Uterus (tissue), 3 donors: ENCODE measurements at regions not wholly inside any gene's neighbourhood (a gene's known extent, or its start where the extent isn't known, plus 50 kb on each side); places are given as distances from the start of the nearest gene placed in this dataset.

Experiments
- DNase-seq, 2 donors: peaks; one replicate each; pipeline ENCODE4 v3.0.0-alpha.2; 2019 to 2020
- H3K27ac ChIP-seq, 2 donors: fragments of 200-600 bp; sonication (generic); 1 replicate in 1 of 2; 2 replicates in 1 of 2; pipeline ENCODE4 v1.5.1; 2016 to 2018
- H3K27me3 ChIP-seq, 2 donors: fragments of 200-600 bp; sonication (generic); one replicate each; pipeline ENCODE4 v1.5.1; 2018 to 2019; ENCODE audit warnings: control low read depth in 1 of 2
- H3K36me3 ChIP-seq, 2 donors: fragments of 200-600 bp; sonication (generic); one replicate each; pipeline ENCODE4 v1.5.1; 2019; ENCODE audit warnings: control low read depth in 1 of 2
- H3K4me1 ChIP-seq, 2 donors: fragments of 200-600 bp; sonication (generic); one replicate each; pipeline ENCODE4 v1.5.1; 2018 to 2019; ENCODE audit warnings: control low read depth in 1 of 2
- H3K4me3 ChIP-seq, 2 donors: fragments of 200-600 bp; sonication (generic); 1 replicate in 1 of 2; 2 replicates in 1 of 2; pipeline ENCODE4 v1.5.1; 2018 to 2019; ENCODE audit warnings: mild to moderate bottlenecking in 1 of 2
- H3K9me3 ChIP-seq, 2 donors: fragments of 200-600 bp; sonication (generic); one replicate each; pipeline ENCODE4 v1.5.1; 2019; ENCODE audit warnings: control low read depth in 1 of 2
- POLR2A ChIP-seq, 2 donors: fragments of 450-650 bp; IDR thresholded peaks; one replicate each; pipeline ENCODE4 v1.6.1; 2016; ENCODE audit warnings: antibody characterized with exemption in 2 of 2, mild to moderate bottlenecking in 1 of 2, moderate library complexity in 1 of 2
- intact Hi-C: fragments of 100-400 bp; cut with DNase I; formaldehyde crosslinking; loops from one replicate; pipeline ENCODE4 v1.15.1; 2023; ENCODE audit warnings: low total_unique reads
- TF ChIP-seq, protein P1 (sequence below), 4 experiments: fragments of 200-600 bp in 2 of 4; fragments of 450-650 bp in 2 of 4; sonication (generic) in 2 of 4; IDR thresholded peaks; one replicate each; pipeline ENCODE4 v1.5.1; 2016 to 2019; ENCODE audit warnings: antibody characterized with exemption in 4 of 4, mild to moderate bottlenecking in 2 of 4, moderate library complexity in 1 of 4
- donor health status: DM: yes; HTN: yes; CAD: no.

DNA sequence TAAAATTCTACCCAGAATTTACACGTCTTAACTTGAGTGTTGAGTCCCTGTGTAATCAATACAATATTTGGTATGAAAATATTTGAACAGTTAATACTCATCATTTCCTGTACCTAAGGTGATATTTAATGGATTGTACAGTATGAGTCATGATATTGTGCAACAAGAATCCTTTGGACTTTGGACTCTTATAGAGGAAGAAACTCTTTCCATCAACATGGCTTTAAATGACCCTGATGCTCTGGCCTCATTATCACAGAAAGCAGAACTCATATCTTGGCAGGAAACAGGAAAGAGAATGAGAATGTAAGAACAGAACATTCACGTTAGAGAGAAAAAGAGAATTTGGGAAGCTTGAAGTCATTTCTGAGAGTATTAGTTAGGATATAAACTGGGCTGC lies 168.8 kb upstream of the B3GALT2 start:
- Histone ChIP-seq H3K4me3 (no peak overlapping the region), H3K9me3 (no peaks in the 10 kb centered on the region), H3K27ac (no peak overlapping the region), H3K4me1 (no peaks in the 10 kb centered on the region), H3K27me3 (no peaks in the 10 kb centered on the region), H3K36me3 (no peaks in the 10 kb centered on the region)
- no peak for DNase-seq
- intact Hi-C loops, result no loop called here
- no peak for TF ChIP-seq POLR2A (IDR thresholded peaks at IDR 0.05)
- TF ChIP-seq, protein P1, sequence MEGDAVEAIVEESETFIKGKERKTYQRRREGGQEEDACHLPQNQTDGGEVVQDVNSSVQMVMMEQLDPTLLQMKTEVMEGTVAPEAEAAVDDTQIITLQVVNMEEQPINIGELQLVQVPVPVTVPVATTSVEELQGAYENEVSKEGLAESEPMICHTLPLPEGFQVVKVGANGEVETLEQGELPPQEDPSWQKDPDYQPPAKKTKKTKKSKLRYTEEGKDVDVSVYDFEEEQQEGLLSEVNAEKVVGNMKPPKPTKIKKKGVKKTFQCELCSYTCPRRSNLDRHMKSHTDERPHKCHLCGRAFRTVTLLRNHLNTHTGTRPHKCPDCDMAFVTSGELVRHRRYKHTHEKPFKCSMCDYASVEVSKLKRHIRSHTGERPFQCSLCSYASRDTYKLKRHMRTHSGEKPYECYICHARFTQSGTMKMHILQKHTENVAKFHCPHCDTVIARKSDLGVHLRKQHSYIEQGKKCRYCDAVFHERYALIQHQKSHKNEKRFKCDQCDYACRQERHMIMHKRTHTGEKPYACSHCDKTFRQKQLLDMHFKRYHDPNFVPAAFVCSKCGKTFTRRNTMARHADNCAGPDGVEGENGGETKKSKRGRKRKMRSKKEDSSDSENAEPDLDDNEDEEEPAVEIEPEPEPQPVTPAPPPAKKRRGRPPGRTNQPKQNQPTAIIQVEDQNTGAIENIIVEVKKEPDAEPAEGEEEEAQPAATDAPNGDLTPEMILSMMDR (IDR thresholded peaks at IDR 0.05), result no peak

DNA sequence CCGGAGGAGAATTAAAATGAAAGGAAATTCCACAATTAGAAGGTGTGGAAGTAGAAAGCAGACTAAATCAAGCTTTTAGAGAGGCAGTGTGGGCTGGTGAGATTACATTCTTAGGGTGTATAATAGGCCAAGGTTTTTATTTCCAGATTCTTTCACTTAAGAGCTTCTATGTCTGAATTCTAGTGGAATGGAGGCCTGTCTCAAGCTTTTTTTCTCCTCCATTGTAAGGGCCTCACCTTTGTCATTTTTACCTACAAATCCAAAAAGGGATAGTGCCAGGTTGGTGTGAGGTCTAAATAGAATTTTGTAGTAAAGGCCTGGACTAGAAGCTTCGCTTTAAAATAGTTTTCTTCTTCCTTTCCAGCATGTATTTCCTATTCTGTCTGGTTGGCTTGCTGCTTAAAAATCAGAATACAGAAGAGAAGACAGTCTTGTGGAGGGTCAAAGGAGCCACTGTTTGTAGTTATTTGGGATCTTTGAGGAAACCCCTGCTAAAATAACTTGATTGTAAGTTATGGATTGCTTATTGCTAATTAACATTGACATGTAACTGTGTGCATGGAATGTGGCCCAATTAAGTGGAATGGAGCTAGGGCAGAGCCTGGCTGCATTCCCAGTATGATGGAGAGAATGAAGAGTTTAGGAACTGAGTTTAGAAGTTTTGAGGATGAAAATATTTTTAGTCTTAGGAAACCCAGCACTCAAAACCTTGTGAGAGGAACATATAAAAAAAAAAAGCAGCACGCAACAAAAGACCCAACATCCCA lies 162.5 kb upstream of the B3GALT2 start:
- DNase-seq, result no peak
- Histone ChIP-seq H3K27me3 (no peaks in the 10 kb centered on the region), H3K27ac (no peak overlapping the region), H3K4me3 (no peak overlapping the region), H3K9me3 (no peaks in the 10 kb centered on the region), H3K36me3 (no peaks in the 10 kb centered on the region), H3K4me1 (no peaks in the 10 kb centered on the region)
- intact Hi-C loops, result no loop called here
- TF ChIP-seq, protein P1 (IDR thresholded peaks at IDR 0.05), result no peak
- no peak for TF ChIP-seq POLR2A (IDR thresholded peaks at IDR 0.05)

DNA sequence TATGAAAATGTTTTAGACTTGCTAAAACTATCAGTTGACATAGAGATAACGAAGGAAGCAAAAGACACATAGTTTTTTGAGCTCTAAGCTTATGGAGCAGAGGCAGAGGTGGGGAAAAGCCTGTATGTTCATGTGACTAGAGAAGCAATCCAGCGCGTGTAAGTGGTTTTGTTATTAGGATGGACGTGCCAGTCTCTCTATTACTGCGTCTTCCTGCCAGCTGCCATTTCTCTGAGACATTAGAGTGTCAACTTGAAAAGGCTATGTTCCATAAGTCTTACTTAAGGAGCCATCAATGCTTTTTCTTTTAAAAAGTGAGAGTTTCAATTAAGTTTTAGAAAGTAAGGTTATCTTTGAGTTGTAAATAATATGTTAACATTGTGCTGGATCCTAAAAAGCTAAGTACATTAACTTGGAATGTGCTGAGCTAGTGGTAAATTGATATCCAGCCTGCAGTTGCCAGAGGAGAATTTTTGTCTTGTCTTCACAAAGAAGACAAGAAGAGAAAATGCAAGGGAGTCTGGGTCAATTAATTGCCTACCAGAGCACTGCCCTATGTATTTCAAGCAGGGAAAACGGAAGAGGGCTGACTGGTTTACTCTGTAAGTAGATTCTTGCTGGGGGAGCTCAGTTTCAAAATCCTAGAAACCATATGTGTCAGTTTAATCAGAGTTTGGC lies 161.8 kb upstream of the B3GALT2 start:
- Histone ChIP-seq H3K4me3 (no peak overlapping the region), H3K9me3 (no peaks in the 10 kb centered on the region), H3K27ac (no peak overlapping the region), H3K4me1 (no peaks in the 10 kb centered on the region), H3K27me3 (no peaks in the 10 kb centered on the region), H3K36me3 (no peaks in the 10 kb centered on the region)
- intact Hi-C loops, result no loop called here
- DNase-seq, result no peak
- TF ChIP-seq, protein P1 (IDR thresholded peaks at IDR 0.05), result no peak
- TF ChIP-seq POLR2A (IDR thresholded peaks at IDR 0.05), result no peak

DNA sequence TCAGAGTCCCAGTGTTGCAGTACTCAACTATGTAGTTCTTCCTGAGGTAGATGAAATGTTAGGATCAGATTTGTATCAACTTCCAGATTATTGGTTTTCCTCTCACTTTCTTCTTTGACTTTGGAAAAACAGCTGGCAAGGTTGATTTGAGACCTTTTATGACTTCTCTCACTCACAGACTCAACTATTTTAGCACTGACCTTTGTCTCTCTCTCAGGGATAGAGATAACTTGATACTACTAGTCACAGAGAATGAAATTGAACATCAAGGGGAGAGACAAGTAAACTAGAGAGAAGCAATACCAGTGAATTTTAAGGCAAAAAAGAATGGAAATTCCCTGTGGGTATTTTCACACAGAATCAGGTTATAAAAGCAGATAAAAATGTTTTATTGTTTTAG lies 159.7 kb upstream of the B3GALT2 start:
- H3K9me3 ChIP-seq, result no peaks in the 10 kb centered on the region
- H3K36me3 ChIP-seq, result no peaks in the 10 kb centered on the region
- H3K27me3 ChIP-seq, result no peaks in the 10 kb centered on the region
- no peak for DNase-seq
- no peak overlapping the region for H3K4me3 ChIP-seq
- H3K27ac ChIP-seq, result no peak overlapping the region
- no peak for TF ChIP-seq POLR2A (IDR thresholded peaks at IDR 0.05)
- TF ChIP-seq, protein P1 (IDR thresholded peaks at IDR 0.05), result no peak
- intact Hi-C loops, result no loop called here
- no peaks in the 10 kb centered on the region for H3K4me1 ChIP-seq

GRCh38 chr1:193342811-193343210 lies 156.4 kb upstream of the B3GALT2 start:
- no peak for DNase-seq
- H3K27ac ChIP-seq, result no peak overlapping the region
- no peaks in the 10 kb centered on the region for H3K36me3 ChIP-seq
- TF ChIP-seq, protein P1 (IDR thresholded peaks at IDR 0.05), result no peak
- no peak for TF ChIP-seq POLR2A (IDR thresholded peaks at IDR 0.05)
- intact Hi-C loops, result no loop called here
- no peaks in the 10 kb centered on the region for H3K4me1 ChIP-seq
- no peaks in the 10 kb centered on the region for H3K27me3 ChIP-seq
- H3K4me3 ChIP-seq, result no peak overlapping the region
- H3K9me3 ChIP-seq, result no peaks in the 10 kb centered on the region
